LNCaP clone FGC (cell line): ENCODE measurements at regions not wholly inside any gene's neighbourhood (a gene's known extent, or its start where the extent isn't known, plus 50 kb on each side); places are given as distances from the start of the nearest gene placed in this dataset.

Experiments
- DNase-seq: peaks from one replicate; pipeline ENCODE4 v3.0.0-alpha.2; 2011; ENCODE audit warnings: low read depth
- H3K4me3 ChIP-seq: 2 replicates; pipeline ENCODE4 v1.5.1; 2011; ENCODE audit warnings: mild to moderate bottlenecking, low read depth, low read length, control low read depth
- TF ChIP-seq, protein P1 (sequence below): IDR thresholded peaks from 2 replicates; pipeline ENCODE4 v1.5.1; 2012; ENCODE audit warnings: mild to moderate bottlenecking; ENCODE audit not compliant: control insufficient read depth, insufficient read depth; ENCODE audit errors: extremely low read depth

DNA sequence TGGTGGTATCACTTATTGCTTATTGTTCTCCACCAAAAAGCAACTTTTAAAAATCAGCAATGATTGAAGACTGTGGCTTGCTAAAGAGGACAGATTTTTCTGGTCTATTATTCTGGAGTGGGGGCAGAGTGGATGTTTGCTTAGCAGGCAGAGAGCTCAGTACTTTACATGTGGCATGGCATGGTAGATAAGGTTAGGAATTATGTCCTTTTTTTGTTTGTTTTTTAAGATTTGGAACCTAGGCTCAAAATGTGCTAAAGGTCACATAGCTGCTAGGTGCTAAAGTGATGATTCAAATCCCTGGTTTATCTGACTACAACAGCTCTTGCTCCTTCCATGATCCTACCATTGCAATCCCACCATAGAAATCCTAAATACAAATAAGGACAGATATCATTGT is 331.0 kb upstream of the ADAMTS9 start:
- TF ChIP-seq, protein P1, sequence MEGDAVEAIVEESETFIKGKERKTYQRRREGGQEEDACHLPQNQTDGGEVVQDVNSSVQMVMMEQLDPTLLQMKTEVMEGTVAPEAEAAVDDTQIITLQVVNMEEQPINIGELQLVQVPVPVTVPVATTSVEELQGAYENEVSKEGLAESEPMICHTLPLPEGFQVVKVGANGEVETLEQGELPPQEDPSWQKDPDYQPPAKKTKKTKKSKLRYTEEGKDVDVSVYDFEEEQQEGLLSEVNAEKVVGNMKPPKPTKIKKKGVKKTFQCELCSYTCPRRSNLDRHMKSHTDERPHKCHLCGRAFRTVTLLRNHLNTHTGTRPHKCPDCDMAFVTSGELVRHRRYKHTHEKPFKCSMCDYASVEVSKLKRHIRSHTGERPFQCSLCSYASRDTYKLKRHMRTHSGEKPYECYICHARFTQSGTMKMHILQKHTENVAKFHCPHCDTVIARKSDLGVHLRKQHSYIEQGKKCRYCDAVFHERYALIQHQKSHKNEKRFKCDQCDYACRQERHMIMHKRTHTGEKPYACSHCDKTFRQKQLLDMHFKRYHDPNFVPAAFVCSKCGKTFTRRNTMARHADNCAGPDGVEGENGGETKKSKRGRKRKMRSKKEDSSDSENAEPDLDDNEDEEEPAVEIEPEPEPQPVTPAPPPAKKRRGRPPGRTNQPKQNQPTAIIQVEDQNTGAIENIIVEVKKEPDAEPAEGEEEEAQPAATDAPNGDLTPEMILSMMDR: no peak
- H3K4me3 ChIP-seq: no peak overlapping the region
- DNase-seq: no peak

DNA sequence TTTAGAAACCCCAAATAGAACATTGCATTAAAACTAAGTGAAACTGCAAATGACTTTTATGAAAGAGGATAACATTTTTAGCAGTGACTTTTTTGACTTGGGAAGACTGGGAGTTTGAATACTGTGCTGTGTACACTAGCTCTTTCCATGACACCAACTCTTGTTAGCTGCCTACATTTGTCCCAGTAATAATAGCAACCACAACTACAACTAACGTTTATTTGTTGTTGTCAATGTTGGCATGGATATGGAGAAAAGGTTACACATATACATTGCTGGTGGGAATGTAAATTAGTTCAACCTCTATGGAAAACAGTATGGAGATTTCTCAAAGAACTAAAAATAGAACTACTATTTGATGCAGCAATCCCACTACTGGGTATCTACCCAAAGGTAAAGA is 329.6 kb upstream of the ADAMTS9 start:
- no peak for DNase-seq
- no peak overlapping the region for H3K4me3 ChIP-seq
- TF ChIP-seq, protein P1: no peak

DNA sequence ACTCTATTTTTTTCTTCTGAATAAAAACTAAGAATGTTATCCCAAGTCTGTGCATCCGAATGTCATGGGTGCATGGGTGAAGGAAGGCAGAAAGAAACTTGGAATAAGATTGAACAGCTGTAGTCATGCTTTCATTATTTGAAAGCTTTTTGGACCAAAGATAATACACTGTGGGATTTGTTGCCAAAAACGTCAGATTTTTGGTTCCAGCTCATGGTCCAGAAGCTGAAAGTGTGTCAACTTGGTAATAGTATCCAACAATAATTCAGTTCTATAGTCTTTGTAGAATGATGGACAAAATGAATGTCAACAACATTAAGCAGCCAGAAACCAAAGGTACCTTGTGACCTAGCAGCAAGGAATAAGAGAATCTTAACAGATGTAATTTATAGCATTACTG is 327.9 kb upstream of the ADAMTS9 start:
- no peak overlapping the region for H3K4me3 ChIP-seq
- TF ChIP-seq, protein P1: no peak
- no peak for DNase-seq

DNA sequence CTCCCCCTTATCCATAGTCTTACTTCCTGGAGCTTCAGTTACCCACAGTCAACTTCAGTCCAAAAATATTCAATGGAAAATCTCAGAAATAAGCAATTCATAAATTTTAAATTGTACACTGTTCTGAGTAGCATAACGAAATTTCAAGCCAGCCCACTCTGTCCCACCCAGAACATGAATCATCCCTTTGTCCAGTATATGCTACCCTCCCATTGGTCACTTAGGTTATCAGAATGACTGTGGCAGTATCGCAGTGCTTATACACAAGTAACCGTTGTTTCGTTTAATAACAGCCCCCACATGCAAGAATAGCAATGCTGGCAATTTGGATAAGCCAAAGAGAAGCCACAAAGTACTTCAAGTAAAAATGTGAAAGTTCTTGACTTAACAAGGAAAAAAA is 325.3 kb upstream of the ADAMTS9 start:
- H3K4me3 ChIP-seq: no peak overlapping the region
- TF ChIP-seq, protein P1: no peak
- no peak for DNase-seq

DNA sequence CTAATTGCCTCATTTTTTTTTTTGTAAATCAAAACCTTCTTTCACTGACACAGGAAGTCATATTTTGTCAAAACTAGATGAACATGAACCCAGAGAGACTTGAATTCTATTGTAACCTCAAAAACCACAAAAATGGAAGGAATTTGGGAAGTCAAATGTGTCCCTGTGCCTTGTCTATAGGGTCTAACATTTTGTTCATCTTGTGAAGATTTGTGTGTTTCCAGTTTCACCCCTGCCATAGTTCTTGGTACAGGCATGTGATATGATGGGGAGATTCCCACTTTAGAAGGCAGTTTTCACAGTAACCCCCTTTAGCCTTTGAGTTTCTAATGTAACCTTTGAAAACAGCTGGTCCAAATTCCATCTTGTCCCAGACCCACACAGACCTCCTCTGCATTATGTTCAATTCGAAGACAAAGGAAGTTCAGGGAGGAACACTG is 318.5 kb upstream of the ADAMTS9 start:
- no peak overlapping the region for H3K4me3 ChIP-seq
- DNase-seq: no peak
- TF ChIP-seq, protein P1: no peak

DNA sequence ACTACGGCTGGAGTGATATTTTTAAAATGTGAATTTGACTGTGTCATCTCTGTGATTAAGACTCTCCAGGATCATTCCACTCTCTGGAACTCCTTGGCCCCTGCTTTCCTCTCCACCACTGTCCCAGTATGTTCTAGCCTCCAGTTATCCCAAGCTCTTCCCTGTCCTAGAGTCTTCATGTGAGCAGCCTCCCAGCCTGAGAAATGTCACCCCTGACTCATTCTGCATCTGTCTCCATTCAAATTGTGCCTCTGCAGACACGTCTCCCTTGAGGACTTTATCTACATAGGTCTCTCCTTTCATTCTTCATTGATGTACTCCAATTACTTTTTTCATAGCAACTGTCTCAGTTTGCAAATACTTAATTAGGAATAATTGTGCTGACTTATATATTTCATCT is 317.7 kb upstream of the ADAMTS9 start:
- H3K4me3 ChIP-seq: no peak overlapping the region
- TF ChIP-seq, protein P1: no peak
- DNase-seq: no peak

DNA sequence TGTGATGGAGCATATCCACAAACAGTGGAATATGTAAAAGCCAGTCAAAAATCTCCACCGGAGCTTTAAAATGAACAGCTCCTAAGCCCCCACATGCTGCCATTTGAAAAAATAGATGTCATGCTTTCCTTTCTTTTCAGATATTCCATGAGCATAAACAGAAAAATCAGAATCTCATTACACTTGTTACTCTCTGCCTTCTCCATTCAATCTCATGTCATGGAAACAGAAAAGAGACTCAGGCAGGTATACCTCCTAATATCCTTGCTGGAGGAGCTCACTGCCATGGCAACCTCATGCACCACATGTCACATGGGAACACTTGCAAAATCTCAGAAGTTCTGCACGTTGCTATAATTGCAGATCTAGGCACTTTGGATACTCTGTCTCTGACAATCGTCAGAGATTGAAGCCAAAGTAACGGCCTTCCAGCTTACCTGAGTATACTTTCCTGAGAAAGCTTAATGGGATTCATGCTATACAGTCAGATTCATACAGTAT is 317.0 kb upstream of the ADAMTS9 start:
- no peak for DNase-seq
- TF ChIP-seq, protein P1: no peak
- no peak overlapping the region for H3K4me3 ChIP-seq
